ENCODE measurements at regions not wholly inside any gene's neighbourhood (a gene's known extent, or its start where the extent isn't known, plus 50 kb on each side); places are given as distances from the start of the nearest gene placed in this dataset.

- TF ChIP-seq NFIC (IDR thresholded peaks at IDR 0.05; ENCODE audit: borderline replicate concordance) (no peak), RXRA (IDR thresholded peaks at IDR 0.05; ENCODE audit: borderline replicate concordance, low read depth) (no peak), TAF1 (IDR thresholded peaks at IDR 0.05; ENCODE audit: borderline replicate concordance, low read depth, low read length) (no peak), SMC3 (IDR thresholded peaks at IDR 0.05; ENCODE audit: low read depth, low read length) (no peak), RFX5 (IDR thresholded peaks at IDR 0.05; ENCODE audit: low read length) (no peak), FOXJ3 (CRISPR knock-in tag; IDR thresholded peaks at IDR 0.05) (no peak), MXI1 (IDR thresholded peaks at IDR 0.05; ENCODE audit: low read depth, low read length) (no peak), NRF1 (IDR thresholded peaks at IDR 0.05; ENCODE audit: low read depth, low read length) (no peak), MEF2A (IDR thresholded peaks at IDR 0.05; ENCODE audit: borderline replicate concordance, low read depth) (no peak)
- CTCF ChIA-PET = interaction anchor here (2.0 kb wide), 1 partner anchor 9 kb away, joined by 5 read pairs; no protein-coding TSS in a partner anchor
- Histone ChIP-seq H3K27ac (ENCODE audit: low read depth in 2 of 2, low read length in 1 of 2) (no peak overlapping the region), H3K9ac (no peak overlapping the region), H2AFZ (ENCODE audit: low read depth) (no peak overlapping the region), H3K27me3 (ENCODE audit: insufficient read depth) (no peaks in the 10 kb centered on the region), H3K9me2 (no peaks in the 10 kb centered on the region), H3K36me3 (replicated peaks in 1 of 2; ENCODE audit: control insufficient read depth in 1 of 2, insufficient read depth in 2 of 2, low read length in 1 of 2) (no peaks in the 10 kb centered on the region), H3K4me1 (ENCODE audit: control insufficient read depth in 1 of 2, insufficient read depth in 2 of 2, low read depth in 1 of 2, low read length in 1 of 2) (peaks cover 0 to 3% of the 10 kb centered on the region in 2 experiments; a peak in 1 of 4 replicates), H4K20me1 (ENCODE audit: insufficient read depth) (no peaks in the 10 kb centered on the region), H3K79me2 (ENCODE audit: insufficient read depth) (no peaks in the 10 kb centered on the region), H3K9me3 (no peaks in the 10 kb centered on the region), H3K4me2 (no peak overlapping the region), H3F3A (replicated peaks; ENCODE audit: insufficient read depth) (no peaks in the 10 kb centered on the region), H3K4me3 (ENCODE audit: low read depth in 2 of 2, low read length in 1 of 2) (no peak overlapping the region)
- WGBS (ENCODE audit: low lambda C conversion rate) = 85% methylated on average over 3 of the region's 3 CpGs
- no peak for DNase-seq
- POLR2A ChIA-PET = no interaction called here
These were observed 236.2 kb upstream of the NUDT6 start for GRCh38 chr4:123158576-123158975.

GRCh38 chr4:123159479-123159878, 237.1 kb upstream of the NUDT6 start:
- DNase-seq = no peak
- Histone ChIP-seq H3K9ac (no peak overlapping the region), H3K4me2 (no peak overlapping the region), H3K9me2 (no peaks in the 10 kb centered on the region), H3K4me3 (ENCODE audit: low read depth in 2 of 2, low read length in 1 of 2) (no peak overlapping the region), H3F3A (replicated peaks; ENCODE audit: insufficient read depth) (no peaks in the 10 kb centered on the region), H3K9me3 (no peaks in the 10 kb centered on the region), H3K4me1 (ENCODE audit: control insufficient read depth in 1 of 2, insufficient read depth in 2 of 2, low read depth in 1 of 2, low read length in 1 of 2) (peaks cover 0 to 3% of the 10 kb centered on the region in 2 experiments; a peak in 1 of 4 replicates), H3K27me3 (ENCODE audit: insufficient read depth) (no peaks in the 10 kb centered on the region), H3K79me2 (ENCODE audit: insufficient read depth) (no peaks in the 10 kb centered on the region), H2AFZ (ENCODE audit: low read depth) (no peak overlapping the region), H4K20me1 (ENCODE audit: insufficient read depth) (no peaks in the 10 kb centered on the region), H3K27ac (ENCODE audit: low read depth in 2 of 2, low read length in 1 of 2) (no peak overlapping the region), H3K36me3 (replicated peaks in 1 of 2; ENCODE audit: control insufficient read depth in 1 of 2, insufficient read depth in 2 of 2, low read length in 1 of 2) (no peaks in the 10 kb centered on the region)
- TF ChIP-seq MEF2A (IDR thresholded peaks at IDR 0.05; ENCODE audit: borderline replicate concordance, low read depth) = no peak
- no peak for TF ChIP-seq SMC3 (IDR thresholded peaks at IDR 0.05; ENCODE audit: low read depth, low read length)
- no peak for TF ChIP-seq JUND (IDR thresholded peaks at IDR 0.05)
- TF ChIP-seq RXRA (IDR thresholded peaks at IDR 0.05; ENCODE audit: borderline replicate concordance, low read depth) = no peak
- TF ChIP-seq RAD21 (IDR thresholded peaks at IDR 0.05; ENCODE audit: low read length) = no peak
- no peak for TF ChIP-seq FOXM1 (IDR thresholded peaks at IDR 0.05; ENCODE audit: low read depth)
- no peak for TF ChIP-seq EZH2phosphoT487 (IDR thresholded peaks at IDR 0.05; ENCODE audit: borderline replicate concordance, low read depth)
- TF ChIP-seq PBX3 (IDR thresholded peaks at IDR 0.05) = no peak
- no peak for TF ChIP-seq TEAD4 (IDR thresholded peaks at IDR 0.05; ENCODE audit: borderline replicate concordance, insufficient read depth)
- TF ChIP-seq FOSL2 (IDR thresholded peaks at IDR 0.05; ENCODE audit: borderline replicate concordance, low read depth) = no peak
- no peak for TF ChIP-seq CTCF (IDR thresholded peaks at IDR 0.05)
- no peak for TF ChIP-seq RCOR1 (IDR thresholded peaks at IDR 0.05; ENCODE audit: low read length)
- no peak for TF ChIP-seq NFIC (IDR thresholded peaks at IDR 0.05; ENCODE audit: borderline replicate concordance)
- TF ChIP-seq NRF1 (IDR thresholded peaks at IDR 0.05; ENCODE audit: low read depth, low read length) = no peak
- no peak for TF ChIP-seq MXI1 (IDR thresholded peaks at IDR 0.05; ENCODE audit: low read depth, low read length)
- TF ChIP-seq POLR2AphosphoS5 (IDR thresholded peaks at IDR 0.05; ENCODE audit: low read depth, low read length) = no peak
- no peak for TF ChIP-seq IRF3 (IDR thresholded peaks at IDR 0.05; ENCODE audit: low read depth, low read length)
- no peak for TF ChIP-seq TAF1 (IDR thresholded peaks at IDR 0.05; ENCODE audit: borderline replicate concordance, low read depth, low read length)
- no peak for TF ChIP-seq CHD2 (IDR thresholded peaks at IDR 0.05; ENCODE audit: low read length, partially characterized antibody)
- TF ChIP-seq TCF12 (IDR thresholded peaks at IDR 0.05) = no peak
- ChIA-PET POLR2A (no interaction called here), CTCF (no interaction called here)
- 98% methylated on average over 2 of the region's 2 CpGs for WGBS (ENCODE audit: low lambda C conversion rate)

Data from SK-N-SH (cell line).